Thyroid gland (tissue), 4 donors: ENCODE measurements at regions not wholly inside any gene's neighbourhood (a gene's known extent, or its start where the extent isn't known, plus 50 kb on each side); places are given as distances from the start of the nearest gene placed in this dataset.

Experiments used
- CTCF ChIP-seq, 6 experiments: fragments of 200-600 bp in 3 of 6; fragments of 450-650 bp in 3 of 6; sonication (generic) in 3 of 6; IDR thresholded peaks; one replicate each; pipeline ENCODE4 v1.5.1; 2016 to 2019; ENCODE audit warnings: antibody characterized with exemption in 6 of 6, mild to moderate bottlenecking in 2 of 6, inconsistent platforms in 1 of 6, moderate library complexity in 1 of 6
- POLR2A ChIP-seq, 2 donors: fragments of 450-650 bp; IDR thresholded peaks; one replicate each; pipeline ENCODE4 v1.6.1; 2017; ENCODE audit warnings: antibody characterized with exemption in 2 of 2, mild to moderate bottlenecking in 2 of 2, moderate library complexity in 1 of 2

DNA sequence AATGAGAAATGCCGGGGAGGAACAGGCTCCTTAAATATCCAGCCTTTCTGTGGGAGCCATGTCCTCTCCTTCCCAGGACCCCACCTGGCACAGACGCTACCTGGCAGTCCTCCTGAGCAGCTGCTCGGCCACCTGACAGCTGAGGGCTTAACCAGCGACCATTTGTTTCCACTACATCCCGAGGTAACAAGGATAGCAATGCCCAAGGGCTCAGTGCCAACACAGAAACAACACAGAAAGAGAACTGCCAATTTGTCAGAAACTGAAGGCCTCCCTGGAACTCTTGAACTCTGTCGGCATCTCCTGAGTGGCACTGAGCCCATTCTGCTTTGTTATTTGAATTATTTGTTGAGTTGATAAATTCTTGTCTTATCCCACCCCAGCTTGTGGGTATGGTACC, 122.2 kb upstream of the ARHGAP28 start:
- TF ChIP-seq POLR2A (IDR thresholded peaks at IDR 0.05), result peak in 1 of 2 donors; percentile 8
- no peak for TF ChIP-seq CTCF (IDR thresholded peaks at IDR 0.05)
